GM21390 (cell line): ENCODE measurements at regions not wholly inside any gene's neighbourhood (a gene's known extent, or its start where the extent isn't known, plus 50 kb on each side); places are given as distances from the start of the nearest gene placed in this dataset.

ENCODE experiments used
- ATAC-seq: cut with Tn5 transposase; IDR thresholded peaks from one replicate; pipeline ENCODE4 v1.9.1; 2021; ENCODE audit not compliant: unreplicated experiment

DNA sequence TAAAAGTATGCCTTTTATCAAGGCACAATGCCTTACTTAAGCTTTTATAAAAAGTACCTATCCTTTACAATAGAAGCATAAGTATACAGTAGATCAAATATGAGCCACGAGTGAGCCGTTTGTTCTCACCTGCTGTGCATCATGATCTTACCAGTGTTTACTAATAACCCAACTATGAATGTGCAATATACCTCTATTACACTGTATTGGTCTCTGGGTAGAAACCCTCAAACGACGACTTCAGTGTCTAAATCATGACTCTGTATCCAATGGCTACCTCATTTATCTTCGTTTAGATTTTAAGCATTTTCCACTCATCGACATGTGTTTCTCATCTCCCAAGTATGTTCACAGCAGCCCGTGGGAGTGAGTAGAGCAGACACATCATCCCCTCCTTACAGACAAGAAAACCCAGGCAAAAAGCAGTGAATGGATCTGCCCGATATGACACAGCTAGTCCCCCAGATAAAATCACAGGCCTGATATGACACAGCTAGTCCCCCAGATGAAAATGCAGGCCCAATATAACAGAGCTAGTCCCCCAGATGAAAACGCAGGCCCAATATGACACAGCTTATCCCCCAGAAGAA is 279.8 kb downstream of the TNS1 start:
- no peak for ATAC-seq

DNA sequence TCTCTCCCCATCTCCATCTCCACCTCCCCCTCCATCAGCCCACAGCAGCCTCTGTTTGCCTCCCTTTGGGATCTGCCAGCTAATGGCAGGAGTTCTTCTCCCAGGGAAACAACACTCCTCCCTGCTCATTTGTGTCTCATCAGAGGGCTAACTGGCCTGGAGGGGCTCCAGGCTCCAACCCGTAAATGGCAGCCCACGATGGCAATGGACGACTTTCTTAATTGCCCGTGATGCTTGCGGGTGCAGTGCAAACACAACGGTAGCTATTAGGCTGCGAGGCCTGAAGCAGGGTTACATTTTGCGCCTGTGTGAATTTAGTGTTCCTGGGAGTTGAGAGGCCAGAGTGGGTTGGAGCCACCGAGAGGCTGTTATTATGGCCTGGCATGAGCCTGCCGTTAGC is 285.1 kb downstream of the TNS1 start:
- ATAC-seq = no peak

- no peak for ATAC-seq
Measured at GRCh38 chr2:217715484-217715883, 287.3 kb downstream of the TNS1 start.

GRCh38 chr2:217714287-217714751 is 288.5 kb downstream of the TNS1 start:
- ATAC-seq = no peak

DNA sequence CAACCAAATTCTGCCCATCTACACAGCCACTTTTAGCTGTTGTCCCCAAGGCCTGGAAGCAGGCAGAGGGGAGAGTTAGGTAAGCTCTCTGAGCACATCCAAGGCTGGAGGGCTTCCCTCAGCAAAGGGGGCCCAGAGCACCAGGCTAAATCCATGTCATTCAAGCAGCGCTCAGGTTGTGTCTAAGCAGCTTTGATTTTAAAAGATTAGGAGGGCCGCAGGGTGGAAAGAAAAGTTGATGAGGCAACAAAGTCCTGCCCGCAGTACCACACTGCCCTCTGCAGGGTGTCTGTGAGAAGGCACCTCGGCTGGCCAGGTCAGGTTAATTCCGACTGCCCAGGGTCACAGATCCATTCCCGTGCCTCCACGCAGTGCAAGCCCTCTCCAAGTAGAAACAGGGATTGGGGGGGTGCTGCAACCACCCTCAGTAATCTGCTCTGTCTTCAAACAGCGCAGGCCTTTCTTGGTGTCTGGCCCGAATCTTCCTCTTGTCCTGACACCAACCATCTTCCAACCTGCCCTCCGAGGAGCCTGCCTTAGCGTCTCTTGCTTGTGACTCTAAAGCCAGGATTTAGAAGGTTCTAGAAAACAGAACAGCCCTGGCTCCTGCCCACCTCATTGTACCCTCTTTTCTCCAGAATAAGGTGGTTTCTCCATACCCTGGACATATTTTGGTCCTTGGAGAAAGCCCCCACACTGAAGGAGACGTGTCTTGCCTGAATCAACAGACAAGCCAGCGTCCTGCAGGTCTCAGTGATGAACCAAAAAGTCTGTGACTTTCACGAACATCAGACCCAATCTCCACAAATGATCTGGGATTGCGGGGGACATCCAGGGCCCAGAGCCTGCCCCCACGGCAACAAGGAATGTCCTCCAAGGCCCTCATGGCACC is 289.2 kb downstream of the TNS1 start:
- no peak for ATAC-seq

DNA sequence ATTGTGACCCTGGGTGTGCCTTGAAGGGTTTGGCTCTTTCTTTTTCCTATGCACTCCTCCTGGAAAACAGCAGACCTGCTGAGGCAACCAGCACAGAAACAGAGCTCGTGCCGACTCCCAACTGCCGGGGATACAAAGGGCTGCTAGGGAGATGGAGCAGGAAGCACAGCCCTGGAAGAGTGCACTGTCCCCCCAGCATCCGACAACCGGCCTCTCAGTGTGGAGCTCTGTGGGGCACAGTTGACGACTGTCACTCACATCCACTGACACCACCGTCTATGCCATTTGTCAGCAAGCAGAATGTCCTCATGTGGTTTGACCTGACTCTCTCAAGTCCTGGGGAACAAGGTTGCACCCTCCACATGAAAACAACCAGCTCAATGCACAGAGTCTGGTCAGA is 290.4 kb downstream of the TNS1 start:
- no peak for ATAC-seq

DNA sequence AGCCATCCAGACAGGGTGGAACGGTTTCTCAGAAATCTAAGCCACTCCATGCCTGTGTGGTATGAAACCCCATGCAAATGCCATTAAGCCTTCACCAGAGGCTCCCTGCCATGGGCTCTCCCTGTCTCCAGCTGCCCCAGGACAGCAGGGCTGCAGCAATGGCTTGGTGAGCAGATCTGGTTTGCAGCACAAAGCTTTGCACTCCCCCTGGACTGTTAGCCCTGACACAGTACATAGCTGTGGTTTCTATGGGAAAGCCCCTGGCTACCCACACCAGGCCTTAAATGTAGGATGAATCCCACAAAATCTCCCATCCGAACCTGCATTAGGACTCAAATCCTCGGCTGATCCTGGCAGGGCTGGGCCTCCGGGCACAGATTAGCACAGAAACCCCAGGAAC is 291.6 kb downstream of the TNS1 start:
- no peak for ATAC-seq

- ATAC-seq = no peak
Measured at GRCh38 chr2:217710211-217710765, 292.5 kb downstream of the TNS1 start.

GRCh38 chr2:217709478-217710210 is 293.2 kb downstream of the TNS1 start:
- no peak for ATAC-seq

- ATAC-seq = no peak
Measured at GRCh38 chr2:217707131-217707611, 295.6 kb downstream of the TNS1 start.

- no peak for ATAC-seq
Measured at GRCh38 chr2:217706513-217706912, 296.3 kb downstream of the TNS1 start.

- no peak for ATAC-seq
Measured at GRCh38 chr2:217706095-217706494, 296.7 kb downstream of the TNS1 start.

DNA sequence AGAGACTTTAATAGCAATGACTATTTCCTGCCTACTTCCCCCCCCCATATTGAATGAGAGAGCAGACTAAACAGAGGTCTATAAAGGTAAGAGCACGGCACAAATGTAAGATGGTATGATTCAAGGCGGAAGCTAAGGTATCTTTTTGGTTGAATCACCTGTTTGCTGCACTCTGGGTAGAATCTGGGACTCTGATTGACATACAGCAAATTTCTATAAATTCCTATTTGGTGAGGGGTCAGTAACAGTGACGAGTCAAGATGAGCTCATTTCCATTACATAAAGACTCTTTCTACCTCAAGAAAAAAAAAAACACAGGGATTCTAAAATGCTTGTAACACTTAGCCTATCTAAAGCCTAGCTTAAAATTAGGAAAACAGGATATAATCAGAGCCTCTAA is 297.3 kb downstream of the TNS1 start:
- ATAC-seq = no peak

- ATAC-seq = no peak
Measured at GRCh38 chr2:217703999-217704398, 298.8 kb downstream of the TNS1 start.

GRCh38 chr2:217703102-217703501 is 299.7 kb downstream of the TNS1 start:
- no peak for ATAC-seq

- no peak for ATAC-seq
Measured at GRCh38 chr2:217701622-217702021, 301.2 kb downstream of the TNS1 start.

GRCh38 chr2:217698691-217699090 is 304.1 kb downstream of the TNS1 start:
- no peak for ATAC-seq

DNA sequence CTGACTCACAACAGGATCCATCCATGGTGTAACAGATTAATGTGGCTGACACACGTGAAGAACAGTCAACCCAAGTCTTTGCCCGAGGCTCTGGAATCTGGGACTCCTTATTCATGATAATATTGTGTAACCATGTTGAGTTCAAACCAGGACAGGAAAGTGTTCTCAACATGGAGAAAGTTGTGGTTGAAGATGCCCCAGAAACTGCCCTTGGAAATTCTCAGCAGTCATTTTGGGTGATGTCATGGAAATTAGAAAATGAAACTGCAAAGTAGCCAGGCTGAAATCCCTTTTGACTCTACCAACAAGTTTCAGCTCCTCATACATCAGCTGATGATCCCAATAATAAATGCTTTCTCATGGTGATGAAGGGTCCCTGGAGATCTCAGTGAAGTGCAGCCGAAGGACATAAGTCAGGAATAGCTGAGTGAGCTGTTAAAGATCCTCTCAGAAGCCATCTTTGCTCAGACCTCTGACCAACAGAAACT is 307.7 kb downstream of the TNS1 start:
- ATAC-seq = no peak

- no peak for ATAC-seq
Measured at GRCh38 chr2:217694291-217694690, 308.5 kb downstream of the TNS1 start.

DNA sequence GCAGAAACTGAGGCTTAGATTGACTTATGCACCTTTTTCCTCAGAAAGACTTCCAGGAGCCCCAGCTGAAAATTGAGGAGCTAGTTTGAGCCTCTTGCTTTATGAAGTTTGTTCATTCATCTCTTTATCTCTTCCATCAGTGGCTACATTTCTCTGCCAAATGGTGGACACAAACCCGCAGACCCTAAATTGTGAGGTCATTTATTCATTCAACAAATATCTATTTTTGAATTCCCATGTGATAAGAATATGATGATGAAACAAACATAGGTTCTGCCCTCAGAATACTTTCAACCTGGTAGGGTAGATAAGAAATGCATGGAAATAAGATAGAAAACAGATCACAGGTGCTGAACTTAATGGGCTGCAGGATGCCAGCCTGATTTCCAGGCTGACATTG is 309.4 kb downstream of the TNS1 start:
- no peak for ATAC-seq
